GM12892 (cell line): ENCODE measurements at regions not wholly inside any gene's neighbourhood (a gene's known extent, or its start where the extent isn't known, plus 50 kb on each side); places are given as distances from the start of the nearest gene placed in this dataset.

ENCODE experiments used
- DNase-seq: peaks from one replicate; pipeline ENCODE4 v3.0.0; 2011; ENCODE audit not compliant: insufficient read length
- FAIRE-seq: peaks from 2 replicates; lab custom pipeline; 2011; peaks lifted over from hg19 to GRCh38; lab: Jason Lieb, UNC
- POLR2A ChIP-seq: IDR thresholded peaks from 2 replicates; pipeline ENCODE4 v1.6.1; 2011; ENCODE audit warnings: low read depth, low read length, control low read depth
- POLR2AphosphoS5 ChIP-seq: IDR thresholded peaks from 2 replicates; pipeline ENCODE4 v1.6.1; 2011; ENCODE audit warnings: low read depth, low read length, control low read depth
- TAF1 ChIP-seq: IDR thresholded peaks from 2 replicates; pipeline ENCODE4 v1.6.1; 2011; ENCODE audit warnings: low read depth, mild to moderate bottlenecking, control low read depth, low read length, borderline replicate concordance

DNA sequence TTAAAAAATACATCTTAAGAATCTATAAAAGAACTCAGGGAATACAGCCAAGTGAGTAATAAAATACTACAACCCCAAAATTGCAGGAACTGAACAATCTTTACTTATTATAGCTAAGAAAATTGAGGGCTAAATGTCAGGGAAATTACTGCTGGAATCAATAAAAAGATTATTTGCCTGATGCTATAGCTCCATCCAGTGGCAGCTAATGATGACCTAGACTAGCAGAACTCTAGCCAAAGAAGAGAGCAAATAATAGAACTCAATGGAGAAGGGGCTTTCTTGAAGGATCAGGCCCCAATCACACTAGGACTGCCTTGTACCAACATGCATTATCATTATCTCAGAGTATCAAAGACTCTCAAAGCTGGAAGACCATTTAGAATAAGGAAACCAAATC lies 85.0 kb upstream of the FAM241A start:
- no peak for FAIRE-seq
- no peak for DNase-seq
- TF ChIP-seq TAF1 (no peak), POLR2AphosphoS5 (no peak), POLR2A (no peak)

GRCh38 chr4:112061207-112061817 lies 83.9 kb upstream of the FAM241A start:
- FAIRE-seq = no peak
- DNase-seq = no peak
- TF ChIP-seq POLR2A (no peak), TAF1 (no peak), POLR2AphosphoS5 (no peak)

DNA sequence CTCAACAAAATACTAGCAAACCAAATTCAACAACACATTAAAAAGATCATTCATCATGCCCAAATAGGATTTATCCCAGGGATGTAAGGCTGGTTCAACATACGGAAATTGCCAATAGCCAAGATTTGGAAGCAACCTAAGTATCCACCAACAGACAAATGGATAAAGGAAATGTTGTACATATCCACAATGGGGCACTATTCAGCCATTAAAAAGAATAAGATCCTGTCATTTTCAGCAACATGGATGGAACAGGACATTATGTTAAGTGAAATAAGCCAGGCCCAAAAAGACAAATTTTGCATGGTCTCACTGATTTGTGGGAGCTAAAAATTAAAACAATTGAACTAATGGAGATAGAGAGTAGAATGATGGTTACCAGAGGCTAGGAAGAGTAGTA lies 82.0 kb upstream of the FAM241A start:
- no peak for FAIRE-seq
- TF ChIP-seq TAF1 = no peak
- no peak for TF ChIP-seq POLR2AphosphoS5
- TF ChIP-seq POLR2A = no peak
- no peak for DNase-seq

DNA sequence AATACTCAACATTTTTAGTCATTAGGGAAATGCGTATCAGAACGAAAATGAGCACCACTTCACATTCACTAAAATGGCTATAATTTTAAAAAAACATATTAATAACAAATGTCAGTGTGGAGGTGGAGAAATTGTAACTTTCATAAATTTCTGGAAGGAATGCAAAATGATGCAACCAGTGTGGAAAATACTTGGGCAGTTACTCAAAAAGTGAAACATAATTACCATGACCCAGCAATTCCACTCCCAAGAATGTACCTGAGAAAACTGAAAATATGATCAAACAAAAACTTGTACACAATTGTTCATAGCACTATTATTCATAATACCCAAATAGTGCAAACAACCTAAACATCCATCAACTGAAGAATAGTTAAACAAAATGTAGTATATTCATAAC lies 76.1 kb upstream of the FAM241A start:
- FAIRE-seq (no peak), DNase-seq (no peak)
- no peak for TF ChIP-seq POLR2A
- no peak for TF ChIP-seq POLR2AphosphoS5
- TF ChIP-seq TAF1 = no peak

DNA sequence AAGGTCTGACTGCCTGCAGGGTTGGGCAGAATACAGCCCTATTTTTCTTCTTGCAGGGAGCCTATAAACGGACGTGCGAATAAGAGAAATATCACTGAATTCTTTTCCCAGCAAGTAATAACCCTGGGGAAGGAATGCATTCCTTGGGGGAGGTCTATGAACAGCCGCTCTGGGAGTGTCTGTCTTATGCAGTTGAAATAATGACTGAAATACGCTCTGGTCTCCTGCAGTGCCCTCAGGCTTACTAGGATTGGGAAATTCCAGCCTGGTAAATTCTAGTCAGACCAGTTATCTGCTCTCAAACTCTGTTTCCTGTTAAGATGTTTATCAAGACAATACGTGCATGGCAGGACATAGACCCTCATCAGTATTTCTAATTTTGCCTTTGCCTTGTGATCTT lies 72.1 kb upstream of the FAM241A start:
- TF ChIP-seq TAF1 (no peak), POLR2A (no peak)
- DNase-seq (no peak), FAIRE-seq (no peak)

- DNase-seq = no peak
These were observed 70.0 kb upstream of the FAM241A start for GRCh38 chr4:112075129-112075753.

DNA sequence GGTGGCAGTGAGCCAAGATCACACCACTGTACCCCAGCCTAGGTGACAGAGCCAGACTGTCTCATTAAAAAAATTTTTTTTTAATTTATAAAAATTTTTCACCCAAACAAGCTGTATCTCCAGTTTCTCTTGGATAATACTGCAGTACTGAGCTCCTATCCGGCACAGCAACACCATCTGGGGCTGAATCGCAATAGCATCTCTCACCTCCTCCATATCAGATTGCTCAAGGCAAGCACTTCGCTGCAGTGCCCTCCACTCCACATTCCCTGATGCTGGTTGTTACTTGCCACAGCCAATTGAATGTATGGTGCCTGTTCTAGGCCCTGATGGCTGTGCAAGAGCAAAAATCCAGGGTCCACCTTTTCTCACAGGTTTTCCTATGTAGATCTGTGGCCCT lies 69.3 kb upstream of the FAM241A start:
- DNase-seq (no peak), FAIRE-seq (no peak)
- TF ChIP-seq POLR2A = no peak
- TF ChIP-seq POLR2AphosphoS5 = no peak
- no peak for TF ChIP-seq TAF1

More at GRCh38 chr4:112075129-112075753, 70.0 kb upstream of the FAM241A start:
- peak; percentile 86 for FAIRE-seq
- TF ChIP-seq TAF1 (no peak), POLR2AphosphoS5 (no peak), POLR2A (no peak)

GRCh38 chr4:112076919-112077608 lies 68.2 kb upstream of the FAM241A start:
- FAIRE-seq = no peak
- no peak for DNase-seq
- TF ChIP-seq POLR2A (no peak), TAF1 (no peak), POLR2AphosphoS5 (no peak)

DNA sequence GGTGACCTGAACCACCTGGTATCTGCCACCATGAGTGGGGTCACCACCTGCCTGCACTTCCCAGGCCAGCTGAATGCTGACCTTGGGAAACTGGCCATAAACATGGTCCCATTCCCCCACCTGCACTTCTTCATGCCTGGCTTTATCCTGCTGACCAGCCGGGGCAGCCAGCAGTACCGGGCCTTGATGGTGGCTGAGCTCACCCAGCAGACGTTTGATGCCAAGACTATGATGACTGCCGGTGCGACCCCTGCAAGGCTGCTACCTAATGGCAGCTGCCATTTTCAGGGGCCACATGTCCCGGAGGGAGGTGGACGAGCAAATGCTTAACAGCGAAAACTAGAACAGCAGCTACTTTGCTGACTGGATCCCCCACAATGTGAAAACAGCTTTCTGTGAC lies 67.5 kb upstream of the FAM241A start:
- DNase-seq (no peak), FAIRE-seq (no peak)
- TF ChIP-seq POLR2A = no peak
- no peak for TF ChIP-seq POLR2AphosphoS5

DNA sequence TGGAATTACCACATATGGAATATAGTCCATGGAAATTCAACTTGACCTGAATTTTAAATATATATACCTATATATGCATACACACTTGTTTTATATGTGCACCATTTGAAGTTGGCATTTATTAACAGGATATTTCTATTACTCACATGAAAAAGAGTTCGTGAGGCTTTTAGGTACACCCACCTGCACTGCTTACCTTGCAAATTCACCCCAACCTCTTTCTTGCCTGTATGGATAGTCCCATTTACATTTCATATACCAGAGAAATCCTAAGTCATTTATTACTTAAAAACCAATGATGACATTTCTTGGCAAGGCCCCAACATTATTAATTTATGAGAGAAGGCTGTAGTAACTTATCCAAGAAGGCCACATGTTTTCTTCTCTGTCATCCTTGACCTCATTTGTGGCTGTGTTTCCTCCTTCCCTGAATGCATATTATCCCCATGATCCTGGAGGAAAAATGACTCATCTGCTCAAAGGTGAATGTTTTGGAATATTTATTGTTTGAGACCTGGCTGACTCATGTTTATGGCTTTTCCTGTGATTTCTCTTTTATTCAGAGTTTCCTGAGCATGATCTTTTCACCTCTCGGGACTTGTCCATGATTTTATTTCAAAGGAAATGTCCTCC lies 62.2 kb upstream of the FAM241A start:
- FAIRE-seq (no peak), DNase-seq (no peak)
- TF ChIP-seq TAF1 (no peak), POLR2A (no peak), POLR2AphosphoS5 (no peak)

DNA sequence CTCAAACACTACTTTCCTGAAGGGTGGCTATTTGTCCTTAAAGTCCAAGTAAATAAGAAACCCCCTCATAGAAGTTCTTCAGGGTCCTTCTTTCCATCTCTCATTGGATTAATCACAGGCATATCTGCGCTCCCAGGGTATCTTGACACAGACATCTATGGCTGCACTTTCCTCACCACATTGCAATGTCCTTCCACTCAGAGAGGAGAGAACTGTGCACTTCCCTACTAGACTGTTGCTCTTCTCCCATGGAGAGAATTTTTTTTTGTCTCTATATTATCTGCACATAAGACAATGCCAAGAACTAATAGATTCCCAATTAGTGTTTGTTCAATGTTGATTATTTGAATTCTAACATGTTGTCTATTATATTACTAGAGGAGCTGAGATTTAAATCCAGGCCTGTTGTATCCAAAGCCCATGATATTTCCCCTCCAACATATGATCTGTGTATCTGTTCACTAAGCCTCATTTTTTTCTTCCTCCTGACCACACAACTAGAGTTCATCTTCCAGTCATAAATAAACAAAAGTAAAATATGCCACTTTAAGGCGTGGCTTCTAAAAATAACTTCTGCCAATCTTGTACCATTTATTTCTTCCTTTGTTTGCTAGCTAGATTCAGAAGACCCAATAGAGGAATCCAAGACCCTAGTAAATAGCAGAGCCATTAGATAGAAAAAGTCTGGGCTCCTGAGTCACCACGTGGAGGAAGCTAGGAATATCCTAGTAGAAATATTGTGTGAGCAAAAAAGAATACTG lies 61.5 kb upstream of the FAM241A start:
- no peak for TF ChIP-seq TAF1
- no peak for TF ChIP-seq POLR2A
- no peak for TF ChIP-seq POLR2AphosphoS5
- FAIRE-seq (no peak), DNase-seq (no peak)
